ENCODE measurements at regions not wholly inside any gene's neighbourhood (a gene's known extent, or its start where the extent isn't known, plus 50 kb on each side); places are given as distances from the start of the nearest gene placed in this dataset.
A peak's percentile ranks its signal among the peaks of the same experiment; 100 is the strongest.

- Histone ChIP-seq H3K9me3 (ENCODE audit: control insufficient read depth in 1 of 2, insufficient read depth in 1 of 2, low read length in 2 of 2) (peaks cover 0 to 1% of the 10 kb centered on the region in 2 experiments), H3K4me1 (ENCODE audit: insufficient read depth, low read length) (peaks cover 10% of the 10 kb centered on the region), H3K4me3 (ENCODE audit: low read length) (no peak overlapping the region), H3K27ac (ENCODE audit: low read depth in 1 of 2, low read length in 2 of 2) (no peak overlapping the region), H3K27me3 (ENCODE audit: control insufficient read depth in 1 of 2, insufficient read depth in 2 of 2, low read length in 2 of 2) (no peaks in the 10 kb centered on the region), H3K36me3 (ENCODE audit: insufficient read depth, low read length) (no peaks in the 10 kb centered on the region)
- peaks cover 3% of the 10 kb centered on the region for H3K9me3 Mint-ChIP-seq
- intact Hi-C loops (cut with DNase I, micrococcal nuclease): loop anchor here in 1 of 2 experiments (10.0 kb wide), 1 partner anchor 719 kb away; no protein-coding TSS in a partner anchor
- H3K4me1 Mint-ChIP-seq (ENCODE audit: low read depth): peaks cover 16% of the 10 kb centered on the region
- ChIA-PET POLR2A (no interaction called here), CTCF (no interaction called here)
- TF ChIP-seq CTCF (IDR thresholded peaks at IDR 0.05): no peak
- H3K27me3 Mint-ChIP-seq: no peaks in the 10 kb centered on the region
- no peak for ATAC-seq (ENCODE audit: poor library complexity)
- no peak for DNase-seq
- H3K36me3 Mint-ChIP-seq (ENCODE audit: low read depth): no peaks in the 10 kb centered on the region
- H3K4me3 Mint-ChIP-seq: no peak overlapping the region
- H3K27ac Mint-ChIP-seq: no peak overlapping the region
These were observed 576.4 kb upstream of the TBL1XR1 start for GRCh38 chr3:177773717-177774116.

GRCh38 chr3:177776661-177777101 is 579.4 kb upstream of the TBL1XR1 start:
- DNase-seq: no peak
- Histone ChIP-seq H3K27me3 (ENCODE audit: control insufficient read depth in 1 of 2, insufficient read depth in 2 of 2, low read length in 2 of 2) (no peaks in the 10 kb centered on the region), H3K36me3 (ENCODE audit: insufficient read depth, low read length) (no peaks in the 10 kb centered on the region), H3K4me1 (ENCODE audit: insufficient read depth, low read length) (peaks cover 16% of the 10 kb centered on the region), H3K4me3 (ENCODE audit: low read length) (no peak overlapping the region), H3K27ac (ENCODE audit: low read depth in 1 of 2, low read length in 2 of 2) (no peak overlapping the region), H3K9me3 (ENCODE audit: control insufficient read depth in 1 of 2, insufficient read depth in 1 of 2, low read length in 2 of 2) (no peaks in the 10 kb centered on the region)
- no peaks in the 10 kb centered on the region for H3K9me3 Mint-ChIP-seq
- no peaks in the 10 kb centered on the region for H3K27me3 Mint-ChIP-seq
- no peak for TF ChIP-seq CTCF (IDR thresholded peaks at IDR 0.05)
- H3K27ac Mint-ChIP-seq: no peak overlapping the region
- no peak for ATAC-seq (ENCODE audit: poor library complexity)
- no peaks in the 10 kb centered on the region for H3K36me3 Mint-ChIP-seq (ENCODE audit: low read depth)
- CTCF ChIA-PET: interaction anchor here (0.6 kb wide), 1 partner anchor 647 kb away, joined by 3 read pairs; no protein-coding TSS in a partner anchor
- intact Hi-C loops (cut with DNase I, micrococcal nuclease): loop anchor here in 1 of 2 experiments (5.0 to 10.0 kb wide), 2 partner anchors 722 to 899 kb away; no protein-coding TSS in a partner anchor
- POLR2A ChIA-PET: no interaction called here
- H3K4me3 Mint-ChIP-seq: no peak overlapping the region
- peaks cover 20% of the 10 kb centered on the region for H3K4me1 Mint-ChIP-seq (ENCODE audit: low read depth)

- ChIA-PET POLR2A (interaction anchor here (1.1 to 2.6 kb wide), 2 partner anchors 418 to 580 kb away, joined by 6 to 9 read pairs; partner anchors contain the start of gene TBL1XR1), CTCF (no interaction called here)
- Mint-ChIP-seq H3K36me3 (ENCODE audit: low read depth) (no peaks in the 10 kb centered on the region), H3K9me3 (no peaks in the 10 kb centered on the region), H3K27ac (no peak overlapping the region), H3K4me3 (no peak overlapping the region), H3K27me3 (no peaks in the 10 kb centered on the region), H3K4me1 (ENCODE audit: low read depth) (peaks cover 20% of the 10 kb centered on the region)
- H3K27me3 ChIP-seq (ENCODE audit: control insufficient read depth in 1 of 2, insufficient read depth in 2 of 2, low read length in 2 of 2): no peaks in the 10 kb centered on the region
- DNase-seq (peak in 10 of 14 experiments; percentile 7 to 58 (median 22)), ATAC-seq (ENCODE audit: poor library complexity) (peak; percentile 55)
- intact Hi-C loops (cut with DNase I, micrococcal nuclease): loop anchor here (2.0 to 10.0 kb wide), 3 partner anchors 723 to 900 kb away; no protein-coding TSS in a partner anchor
- TF ChIP-seq CTCF (IDR thresholded peaks at IDR 0.05): peak; percentile 35
- no peak overlapping the region for H3K27ac ChIP-seq (ENCODE audit: low read depth in 1 of 2, low read length in 2 of 2)
- no peaks in the 10 kb centered on the region for H3K9me3 ChIP-seq (ENCODE audit: control insufficient read depth in 1 of 2, insufficient read depth in 1 of 2, low read length in 2 of 2)
- no peak overlapping the region for H3K4me3 ChIP-seq (ENCODE audit: low read length)
- H3K4me1 ChIP-seq (ENCODE audit: insufficient read depth, low read length): peaks cover 16% of the 10 kb centered on the region
- H3K36me3 ChIP-seq (ENCODE audit: insufficient read depth, low read length): no peaks in the 10 kb centered on the region
These were observed 580.4 kb upstream of the TBL1XR1 start for GRCh38 chr3:177777699-177778098.
